ENCODE measurements at regions not wholly inside any gene's neighbourhood (a gene's known extent, or its start where the extent isn't known, plus 50 kb on each side); places are given as distances from the start of the nearest gene placed in this dataset.
"Not testable (repeated sequence)": the region's sequence is repeated elsewhere in the genome, so short reads cannot be mapped to it uniquely, and the experiment has no call there.

- Histone ChIP-seq H3K36me3 (ENCODE audit: control insufficient read depth, insufficient read depth, low read length) (no peaks in the 10 kb centered on the region), H3K27me3 (ENCODE audit: control insufficient read depth, insufficient read depth, low read length) (no peaks in the 10 kb centered on the region), H3K9me3 (ENCODE audit: control insufficient read depth, low read depth, low read length) (no peaks in the 10 kb centered on the region)
Measured at GRCh38 chr5:96321345-96321744, 111.7 kb downstream of the PCSK1 start.

GRCh38 chr5:96320797-96321196 is 112.3 kb downstream of the PCSK1 start:
- no peaks in the 10 kb centered on the region for H3K36me3 ChIP-seq (ENCODE audit: control insufficient read depth, insufficient read depth, low read length)
- no peaks in the 10 kb centered on the region for H3K9me3 ChIP-seq (ENCODE audit: control insufficient read depth, low read depth, low read length)
- 100% methylated on average over 2 of the region's 3 CpGs for WGBS (ENCODE audit: insufficient coverage, low lambda C conversion rate)
- no peaks in the 10 kb centered on the region for H3K27me3 ChIP-seq (ENCODE audit: control insufficient read depth, insufficient read depth, low read length)
- H3K4me3 ChIP-seq (ENCODE audit: low read length) = no peak overlapping the region
- no peak for DNase-seq
- peaks cover 5% of the 10 kb centered on the region for H3K4me1 ChIP-seq (ENCODE audit: control insufficient read depth, insufficient read depth, low read length)
- H3K27ac ChIP-seq (ENCODE audit: low read length) = no peak overlapping the region

More at GRCh38 chr5:96321345-96321744, 111.7 kb downstream of the PCSK1 start:
- no peak for DNase-seq
- Histone ChIP-seq H3K4me1 (ENCODE audit: control insufficient read depth, insufficient read depth, low read length) (peaks cover 2% of the 10 kb centered on the region), H3K27ac (ENCODE audit: low read length) (no peak overlapping the region), H3K4me3 (ENCODE audit: low read length) (no peak overlapping the region)

GRCh38 chr5:96319981-96320739 is 112.9 kb downstream of the PCSK1 start:
- not testable (repeated sequence) for H3K4me1 ChIP-seq (ENCODE audit: control insufficient read depth, insufficient read depth, low read length); H3K36me3 ChIP-seq (ENCODE audit: control insufficient read depth, insufficient read depth, low read length); H3K9me3 ChIP-seq (ENCODE audit: control insufficient read depth, low read depth, low read length); H3K27me3 ChIP-seq (ENCODE audit: control insufficient read depth, insufficient read depth, low read length); H3K27ac ChIP-seq (ENCODE audit: low read length); H3K4me3 ChIP-seq (ENCODE audit: low read length); DNase-seq
- whole genome bisulfite sequencing (ENCODE audit: insufficient coverage, low lambda C conversion rate) = no CpG with 5 or more reads among the region's 11 CpGs

GRCh38 chr5:96318569-96319110 is 114.4 kb downstream of the PCSK1 start:
- WGBS (ENCODE audit: insufficient coverage, low lambda C conversion rate) = no CpG with 5 or more reads among the region's 1 CpG

GRCh38 chr5:96317945-96318344 is 115.1 kb downstream of the PCSK1 start:
- no CpG with 5 or more reads among the region's 3 CpGs for WGBS (ENCODE audit: insufficient coverage, low lambda C conversion rate)
- no peak for DNase-seq

More at GRCh38 chr5:96318569-96319110, 114.4 kb downstream of the PCSK1 start:
- no peak for DNase-seq
- H3K36me3 ChIP-seq (ENCODE audit: control insufficient read depth, insufficient read depth, low read length) = no peaks in the 10 kb centered on the region
- no peaks in the 10 kb centered on the region for H3K9me3 ChIP-seq (ENCODE audit: control insufficient read depth, low read depth, low read length)
- H3K27ac ChIP-seq (ENCODE audit: low read length) = no peak overlapping the region
- H3K27me3 ChIP-seq (ENCODE audit: control insufficient read depth, insufficient read depth, low read length) = no peaks in the 10 kb centered on the region
- no peak overlapping the region for H3K4me3 ChIP-seq (ENCODE audit: low read length)
- peaks cover 5% of the 10 kb centered on the region for H3K4me1 ChIP-seq (ENCODE audit: control insufficient read depth, insufficient read depth, low read length)

GRCh38 chr5:96316487-96316886 is 116.6 kb downstream of the PCSK1 start:
- WGBS (ENCODE audit: insufficient coverage, low lambda C conversion rate) = 39% methylated on average over 2 of the region's 2 CpGs
- Histone ChIP-seq H3K27me3 (ENCODE audit: control insufficient read depth, insufficient read depth, low read length) (no peaks in the 10 kb centered on the region), H3K27ac (ENCODE audit: low read length) (no peak overlapping the region), H3K4me3 (ENCODE audit: low read length) (no peak overlapping the region), H3K9me3 (ENCODE audit: control insufficient read depth, low read depth, low read length) (no peaks in the 10 kb centered on the region), H3K4me1 (ENCODE audit: control insufficient read depth, insufficient read depth, low read length) (peaks cover 5% of the 10 kb centered on the region), H3K36me3 (ENCODE audit: control insufficient read depth, insufficient read depth, low read length) (no peaks in the 10 kb centered on the region)
- DNase-seq = peak; percentile 19 to 40

More at GRCh38 chr5:96317945-96318344, 115.1 kb downstream of the PCSK1 start:
- Histone ChIP-seq H3K27ac (ENCODE audit: low read length) (no peak overlapping the region), H3K36me3 (ENCODE audit: control insufficient read depth, insufficient read depth, low read length) (no peaks in the 10 kb centered on the region), H3K27me3 (ENCODE audit: control insufficient read depth, insufficient read depth, low read length) (no peaks in the 10 kb centered on the region), H3K4me3 (ENCODE audit: low read length) (no peak overlapping the region), H3K4me1 (ENCODE audit: control insufficient read depth, insufficient read depth, low read length) (peaks cover 5% of the 10 kb centered on the region), H3K9me3 (ENCODE audit: control insufficient read depth, low read depth, low read length) (no peaks in the 10 kb centered on the region)

GRCh38 chr5:96316017-96316416 is 117.0 kb downstream of the PCSK1 start:
- Histone ChIP-seq H3K4me1 (ENCODE audit: control insufficient read depth, insufficient read depth, low read length) (peaks cover 5% of the 10 kb centered on the region), H3K4me3 (ENCODE audit: low read length) (no peak overlapping the region), H3K9me3 (ENCODE audit: control insufficient read depth, low read depth, low read length) (no peaks in the 10 kb centered on the region), H3K27ac (ENCODE audit: low read length) (no peak overlapping the region), H3K36me3 (ENCODE audit: control insufficient read depth, insufficient read depth, low read length) (no peaks in the 10 kb centered on the region), H3K27me3 (ENCODE audit: control insufficient read depth, insufficient read depth, low read length) (no peaks in the 10 kb centered on the region)
- DNase-seq = no peak

- Histone ChIP-seq H3K36me3 (ENCODE audit: control insufficient read depth, insufficient read depth, low read length) (no peaks in the 10 kb centered on the region), H3K4me1 (ENCODE audit: control insufficient read depth, insufficient read depth, low read length) (peaks cover 5% of the 10 kb centered on the region), H3K27ac (ENCODE audit: low read length) (no peak overlapping the region), H3K4me3 (ENCODE audit: low read length) (no peak overlapping the region), H3K9me3 (ENCODE audit: control insufficient read depth, low read depth, low read length) (peaks cover 5% of the 10 kb centered on the region), H3K27me3 (ENCODE audit: control insufficient read depth, insufficient read depth, low read length) (no peaks in the 10 kb centered on the region)
- no peak for DNase-seq
Measured at GRCh38 chr5:96315431-96315830, 117.6 kb downstream of the PCSK1 start.

- no peak overlapping the region for H3K27ac ChIP-seq (ENCODE audit: low read length)
- peaks cover 6% of the 10 kb centered on the region for H3K9me3 ChIP-seq (ENCODE audit: control insufficient read depth, low read depth, low read length)
- no peak overlapping the region for H3K4me3 ChIP-seq (ENCODE audit: low read length)
- no peaks in the 10 kb centered on the region for H3K27me3 ChIP-seq (ENCODE audit: control insufficient read depth, insufficient read depth, low read length)
- no peaks in the 10 kb centered on the region for H3K36me3 ChIP-seq (ENCODE audit: control insufficient read depth, insufficient read depth, low read length)
- H3K4me1 ChIP-seq (ENCODE audit: control insufficient read depth, insufficient read depth, low read length) = peaks cover 5% of the 10 kb centered on the region
- no peak for DNase-seq
Measured at GRCh38 chr5:96312383-96312782, 120.7 kb downstream of the PCSK1 start.

- not testable (repeated sequence) for H3K4me1 ChIP-seq (ENCODE audit: control insufficient read depth, insufficient read depth, low read length); DNase-seq; H3K9me3 ChIP-seq (ENCODE audit: control insufficient read depth, low read depth, low read length)
Measured at GRCh38 chr5:96307047-96307446, 126.0 kb downstream of the PCSK1 start.

GRCh38 chr5:96302174-96302738 is 130.8 kb downstream of the PCSK1 start:
- 92% methylated on average over 2 of the region's 4 CpGs for WGBS (ENCODE audit: insufficient coverage, low lambda C conversion rate)

More at GRCh38 chr5:96307047-96307446, 126.0 kb downstream of the PCSK1 start:
- not testable (repeated sequence) for H3K27ac ChIP-seq (ENCODE audit: low read length); H3K4me3 ChIP-seq (ENCODE audit: low read length); H3K36me3 ChIP-seq (ENCODE audit: control insufficient read depth, insufficient read depth, low read length); H3K27me3 ChIP-seq (ENCODE audit: control insufficient read depth, insufficient read depth, low read length)

More at GRCh38 chr5:96302174-96302738, 130.8 kb downstream of the PCSK1 start:
- Histone ChIP-seq H3K27me3 (ENCODE audit: control insufficient read depth, insufficient read depth, low read length) (no peaks in the 10 kb centered on the region), H3K4me3 (ENCODE audit: low read length) (no peak overlapping the region), H3K4me1 (ENCODE audit: control insufficient read depth, insufficient read depth, low read length) (no peaks in the 10 kb centered on the region), H3K36me3 (ENCODE audit: control insufficient read depth, insufficient read depth, low read length) (no peaks in the 10 kb centered on the region), H3K27ac (ENCODE audit: low read length) (no peak overlapping the region), H3K9me3 (ENCODE audit: control insufficient read depth, low read depth, low read length) (peaks cover 3% of the 10 kb centered on the region)
- DNase-seq = no peak

Data from large intestine (tissue), 3 donors.